Trophoblast cell (in vitro differentiated cells and primary cell): ENCODE measurements at regions not wholly inside any gene's neighbourhood (a gene's known extent, or its start where the extent isn't known, plus 50 kb on each side); places are given as distances from the start of the nearest gene placed in this dataset.
"Not testable (repeated sequence)": the region's sequence is repeated elsewhere in the genome, so short reads cannot be mapped to it uniquely, and the experiment has no call there.

Source experiments
- DNase-seq, 2 donors: peaks; one replicate each; pipeline ENCODE4 v3.0.0-alpha.2; 2016
- H2AFZ ChIP-seq: 2 replicates; pipeline ENCODE4 v1.6.1; 2013; ENCODE audit warnings: low read length, moderate library complexity, mild to moderate bottlenecking; ENCODE audit not compliant: insufficient read depth, poor library complexity
- H2AK5ac ChIP-seq: 2 replicates; pipeline ENCODE4 v1.6.1; 2013; ENCODE audit warnings: mild to moderate bottlenecking, low read length
- H2BK120ac ChIP-seq: 2 replicates; pipeline ENCODE4 v1.6.1; 2013; ENCODE audit warnings: low read length, mild to moderate bottlenecking, moderate library complexity; ENCODE audit not compliant: insufficient read depth, poor library complexity
- H2BK12ac ChIP-seq: 2 replicates; pipeline ENCODE4 v1.6.1; 2013; ENCODE audit warnings: mild to moderate bottlenecking, low read length, moderate library complexity
- H2BK5ac ChIP-seq: 2 replicates; pipeline ENCODE4 v1.6.1; 2013; ENCODE audit warnings: low read length, low read depth, moderate library complexity, mild to moderate bottlenecking; ENCODE audit not compliant: poor library complexity
- H3K14ac ChIP-seq: 2 replicates; pipeline ENCODE4 v1.6.1; 2013; ENCODE audit warnings: mild to moderate bottlenecking, low read length
- H3K18ac ChIP-seq: 2 replicates; pipeline ENCODE4 v1.6.1; 2013; ENCODE audit warnings: mild to moderate bottlenecking, low read length
- H3K23ac ChIP-seq: 2 replicates; pipeline ENCODE4 v1.6.1; 2013; ENCODE audit warnings: low read length
- H3K27ac ChIP-seq: 2 replicates; pipeline ENCODE4 v1.5.1; 2013; ENCODE audit warnings: low read depth, mild to moderate bottlenecking, inconsistent platforms, low read length, moderate library complexity
- H3K27me3 ChIP-seq: 2 replicates; pipeline ENCODE4 v1.6.1; 2013; ENCODE audit warnings: inconsistent platforms, mild to moderate bottlenecking, low read length, moderate library complexity; ENCODE audit not compliant: insufficient read depth
- H3K36me3 ChIP-seq, 2 experiments: 1 replicate in 1 of 2; 2 replicates in 1 of 2; pipeline ENCODE4 v1.6.1; 2013; ENCODE audit warnings: low read length in 2 of 2, mild to moderate bottlenecking in 2 of 2, moderate library complexity in 1 of 2; ENCODE audit not compliant: insufficient read depth in 2 of 2, control insufficient read depth in 1 of 2
- H3K4ac ChIP-seq: 2 replicates; pipeline ENCODE4 v1.6.1; 2013; ENCODE audit warnings: low read depth, mild to moderate bottlenecking, low read length, moderate library complexity
- H3K4me1 ChIP-seq, 2 experiments: 1 replicate in 1 of 2; 2 replicates in 1 of 2; pipeline ENCODE4 v1.6.1; 2013; ENCODE audit warnings: low read length in 2 of 2, mild to moderate bottlenecking in 2 of 2, moderate library complexity in 1 of 2; ENCODE audit not compliant: insufficient read depth in 2 of 2, control insufficient read depth in 1 of 2
- H3K4me2 ChIP-seq: 2 replicates; pipeline ENCODE4 v1.6.1; 2013; ENCODE audit warnings: inconsistent platforms, mild to moderate bottlenecking, low read length, moderate library complexity
- H3K4me3 ChIP-seq: 2 replicates; pipeline ENCODE4 v1.5.1; 2013; ENCODE audit warnings: mild to moderate bottlenecking, low read depth, low read length, inconsistent platforms
- H3K79me1 ChIP-seq: one replicate; pipeline ENCODE4 v1.6.1; 2013; ENCODE audit warnings: low read length
- H3K79me2 ChIP-seq: 2 replicates; pipeline ENCODE4 v1.6.1; 2013; ENCODE audit warnings: low read length, mild to moderate bottlenecking; ENCODE audit not compliant: control insufficient read depth, insufficient read depth, poor library complexity
- H3K9ac ChIP-seq: 2 replicates; pipeline ENCODE4 v1.6.1; 2013; ENCODE audit warnings: mild to moderate bottlenecking, low read length
- H3K9me3 ChIP-seq: 2 replicates; pipeline ENCODE4 v1.6.1; 2013; ENCODE audit warnings: low read depth, mild to moderate bottlenecking, control low read depth, inconsistent platforms, low read length; ENCODE audit not compliant: insufficient read depth
- H4K12ac ChIP-seq: 2 replicates; pipeline ENCODE4 v1.6.1; 2013; ENCODE audit warnings: low read depth, mild to moderate bottlenecking, low read length, moderate library complexity
- H4K8ac ChIP-seq: 2 replicates; pipeline ENCODE4 v1.6.1; 2013; ENCODE audit warnings: low read depth, mild to moderate bottlenecking, low read length, moderate library complexity
- H4K91ac ChIP-seq: one replicate; pipeline ENCODE4 v1.6.1; 2013; ENCODE audit warnings: low read depth, mild to moderate bottlenecking, low read length, moderate library complexity
- WGBS: extraction: QIAGEN DNeasy Blood & Tissue Kit; methylation state at CpG from one replicate; pipeline ENCODE4 v1.1.7; 2013; ENCODE audit warnings: missing lambda C conversion rate; ENCODE audit not compliant: insufficient read length, insufficient coverage; ENCODE audit errors: extremely low coverage; 5-methylcytosine and 5-hydroxymethylcytosine counted together

- not testable (repeated sequence) for H3K4ac ChIP-seq
- no CpG with 5 or more reads among the region's 4 CpGs for WGBS
Measured at GRCh38 chr10:44096217-44096616, 288.7 kb downstream of the CXCL12 start.

GRCh38 chr10:44089671-44090070, 295.2 kb downstream of the CXCL12 start:
- no peak for DNase-seq
- no peak overlapping the region for H4K8ac ChIP-seq
- no CpG with 5 or more reads among the region's 1 CpG for WGBS

More at GRCh38 chr10:44096217-44096616, 288.7 kb downstream of the CXCL12 start:
- not testable (repeated sequence) for H2BK5ac ChIP-seq, H3K79me1 ChIP-seq, H3K9me3 ChIP-seq, H4K8ac ChIP-seq, H4K91ac ChIP-seq, H3K27ac ChIP-seq, H4K12ac ChIP-seq, DNase-seq, H2BK12ac ChIP-seq, H2AFZ ChIP-seq, H3K27me3 ChIP-seq, H3K18ac ChIP-seq, H2AK5ac ChIP-seq, H3K23ac ChIP-seq, H3K4me3 ChIP-seq, H3K9ac ChIP-seq, H3K14ac ChIP-seq, H3K4me1 ChIP-seq, H2BK120ac ChIP-seq, H3K79me2 ChIP-seq, H3K36me3 ChIP-seq, H3K4me2 ChIP-seq

GRCh38 chr10:44087403-44087802, 297.5 kb downstream of the CXCL12 start:
- no peak overlapping the region for H2AK5ac ChIP-seq

More at GRCh38 chr10:44089671-44090070, 295.2 kb downstream of the CXCL12 start:
- Histone ChIP-seq H3K14ac (no peak overlapping the region), H3K9ac (no peak overlapping the region), H3K4me1 (no peaks in the 10 kb centered on the region), H3K4ac (no peak overlapping the region), H3K27me3 (no peaks in the 10 kb centered on the region), H2BK5ac (no peak overlapping the region), H4K91ac (no peak overlapping the region), H3K79me1 (no peaks in the 10 kb centered on the region), H3K79me2 (no peaks in the 10 kb centered on the region), H3K18ac (no peak overlapping the region), H2BK120ac (no peak overlapping the region), H2AK5ac (no peak overlapping the region), H4K12ac (no peak overlapping the region), H3K4me2 (no peak overlapping the region), H2AFZ (no peak overlapping the region), H2BK12ac (no peak overlapping the region), H3K9me3 (peaks cover 2% of the 10 kb centered on the region), H3K4me3 (no peak overlapping the region), H3K27ac (no peak overlapping the region), H3K36me3 (no peaks in the 10 kb centered on the region), H3K23ac (no peak overlapping the region)

GRCh38 chr10:44083719-44084400, 301.0 kb downstream of the CXCL12 start:
- H2AK5ac ChIP-seq: no peak overlapping the region
- H3K18ac ChIP-seq: no peak overlapping the region
- H2BK5ac ChIP-seq: no peak overlapping the region
- no peak overlapping the region for H4K8ac ChIP-seq
- no peak overlapping the region for H2BK12ac ChIP-seq
- no peak overlapping the region for H2BK120ac ChIP-seq
- no peaks in the 10 kb centered on the region for H3K79me1 ChIP-seq
- no peak overlapping the region for H4K91ac ChIP-seq
- no peak overlapping the region for H3K14ac ChIP-seq
- no peak overlapping the region for H3K27ac ChIP-seq
- H3K23ac ChIP-seq: no peak overlapping the region
- H3K4ac ChIP-seq: no peak overlapping the region
- H4K12ac ChIP-seq: no peak overlapping the region
- H3K79me2 ChIP-seq: no peaks in the 10 kb centered on the region
- no peak overlapping the region for H3K4me3 ChIP-seq
- DNase-seq: no peak
- no peaks in the 10 kb centered on the region for H3K36me3 ChIP-seq
- no peaks in the 10 kb centered on the region for H3K9me3 ChIP-seq
- no CpG with 5 or more reads among the region's 3 CpGs for WGBS
- H3K4me2 ChIP-seq: no peak overlapping the region
- no peaks in the 10 kb centered on the region for H3K27me3 ChIP-seq
- no peaks in the 10 kb centered on the region for H3K4me1 ChIP-seq
- H3K9ac ChIP-seq: no peak overlapping the region
- no peak overlapping the region for H2AFZ ChIP-seq

More at GRCh38 chr10:44087403-44087802, 297.5 kb downstream of the CXCL12 start:
- H3K4ac ChIP-seq: no peak overlapping the region
- H2BK120ac ChIP-seq: no peak overlapping the region
- H3K4me2 ChIP-seq: no peak overlapping the region
- no peaks in the 10 kb centered on the region for H3K79me1 ChIP-seq
- H3K4me1 ChIP-seq: no peaks in the 10 kb centered on the region
- no peak overlapping the region for H3K9ac ChIP-seq
- no peak overlapping the region for H4K91ac ChIP-seq
- no peak overlapping the region for H2BK12ac ChIP-seq
- H3K36me3 ChIP-seq: no peaks in the 10 kb centered on the region
- H4K12ac ChIP-seq: no peak overlapping the region
- H4K8ac ChIP-seq: no peak overlapping the region
- H3K79me2 ChIP-seq: no peaks in the 10 kb centered on the region
- H3K27me3 ChIP-seq: no peaks in the 10 kb centered on the region
- no peak overlapping the region for H3K18ac ChIP-seq
- H3K23ac ChIP-seq: no peak overlapping the region
- no peak overlapping the region for H2AFZ ChIP-seq
- no peak overlapping the region for H3K4me3 ChIP-seq
- no peak for DNase-seq
- H3K9me3 ChIP-seq: peaks cover 2% of the 10 kb centered on the region
- no peak overlapping the region for H2BK5ac ChIP-seq
- H3K27ac ChIP-seq: no peak overlapping the region
- H3K14ac ChIP-seq: no peak overlapping the region
